Aorta (tissue), 5 donors: ENCODE measurements at regions not wholly inside any gene's neighbourhood (a gene's known extent, or its start where the extent isn't known, plus 50 kb on each side); places are given as distances from the start of the nearest gene placed in this dataset.
"Not testable (repeated sequence)": the region's sequence is repeated elsewhere in the genome, so short reads cannot be mapped to it uniquely, and the experiment has no call there.

Experiments
- ATAC-seq: fragments of 200-7000 bp; cut with Tn5 transposase; one replicate; pipeline ENCODE4 v1.9.1; 2022; ENCODE audit warnings: moderate library complexity; ENCODE audit not compliant: low FRiP score
- DNase-seq, 2 donors: peaks; one replicate each; pipeline ENCODE4 v3.0.0-alpha.2; 2020
- H3K27ac ChIP-seq, 2 donors: one replicate each; pipeline ENCODE4 v1.5.1; 2013; ENCODE audit warnings: low read length in 2 of 2, mild to moderate bottlenecking in 2 of 2, moderate library complexity in 2 of 2, control low read depth in 1 of 2, inconsistent platforms in 1 of 2, low read depth in 1 of 2
- H3K27me3 ChIP-seq, 2 donors: one replicate each; pipeline ENCODE4 v1.6.1; 2013; ENCODE audit warnings: control low read depth in 1 of 2, low read length in 1 of 2, mild to moderate bottlenecking in 1 of 2, moderate library complexity in 1 of 2; ENCODE audit not compliant: insufficient read depth in 2 of 2, control insufficient read depth in 1 of 2
- H3K36me3 ChIP-seq, 2 donors: one replicate each; pipeline ENCODE4 v1.6.1; 2013; ENCODE audit warnings: control low read depth in 1 of 2, low read length in 1 of 2, mild to moderate bottlenecking in 1 of 2; ENCODE audit not compliant: insufficient read depth in 2 of 2, control insufficient read depth in 1 of 2
- H3K4me1 ChIP-seq, 2 donors: one replicate each; pipeline ENCODE4 v1.6.1; 2013; ENCODE audit warnings: low read length in 2 of 2, control low read depth in 1 of 2, mild to moderate bottlenecking in 1 of 2, moderate library complexity in 1 of 2; ENCODE audit not compliant: insufficient read depth in 2 of 2, control insufficient read depth in 1 of 2
- H3K4me3 ChIP-seq, 2 donors: one replicate each; pipeline ENCODE4 v1.5.1; 2013; ENCODE audit warnings: low read length in 2 of 2, control low read depth in 1 of 2, mild to moderate bottlenecking in 1 of 2
- H3K9me3 ChIP-seq: one replicate; pipeline ENCODE4 v1.6.1; 2013; ENCODE audit warnings: mild to moderate bottlenecking, low read length; ENCODE audit not compliant: control insufficient read depth
- WGBS, 2 donors: extraction: QIAGEN DNeasy Blood & Tissue Kit; methylation state at CpG; one replicate each; pipeline ENCODE4 v1.1.7; 2013; 5-methylcytosine and 5-hydroxymethylcytosine counted together
- intact Hi-C, 2 donors: fragments of 100-400 bp; cut with DNase I; formaldehyde crosslinking; loops; one replicate each; pipeline versions ENCODE4 v1.14.2 to v1.15.0; 2022
- donor health status: healthy with polysubstance abuse.
- donor health status: Bipolar disorder and iron deficiency.
- donor health status: DM: no; HTN: no; CAD: no.
- donor health status: DM: no; HTN: no; CAD: no.
- donor health status: DM: yes; HTN: yes; CAD: no.

DNA sequence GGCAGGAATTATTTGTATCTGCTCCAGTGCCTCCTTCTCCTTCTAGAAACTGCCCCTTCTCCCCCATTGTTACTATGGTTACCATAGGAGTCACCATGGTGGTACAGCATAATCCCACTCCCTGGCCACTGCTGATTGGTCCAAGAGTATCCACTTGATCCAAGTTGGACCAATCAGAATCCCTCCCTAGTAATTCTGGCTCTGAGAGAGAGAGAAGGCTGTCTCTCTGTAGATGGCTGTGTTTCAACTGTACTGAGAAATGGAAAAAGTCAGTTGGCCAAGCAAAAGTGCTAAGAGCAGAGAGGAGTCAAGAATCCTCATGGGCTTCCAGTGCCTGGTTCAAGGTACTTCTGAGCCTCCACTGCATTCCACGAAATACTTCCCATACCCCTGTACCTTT, 120.6 kb upstream of the SPATA12 start:
- Histone ChIP-seq H3K36me3 (no peaks in the 10 kb centered on the region), H3K27ac (no peak overlapping the region), H3K4me3 (no peak overlapping the region), H3K27me3 (no peaks in the 10 kb centered on the region), H3K4me1 (no peaks in the 10 kb centered on the region), H3K9me3 (peaks cover 2% of the 10 kb centered on the region)
- intact Hi-C loops: no loop called here
- 76 to 85% methylated on average over 1 of the region's 1 CpG for whole genome bisulfite sequencing, 2 donors
- ATAC-seq (no peak), DNase-seq (no peak)

DNA sequence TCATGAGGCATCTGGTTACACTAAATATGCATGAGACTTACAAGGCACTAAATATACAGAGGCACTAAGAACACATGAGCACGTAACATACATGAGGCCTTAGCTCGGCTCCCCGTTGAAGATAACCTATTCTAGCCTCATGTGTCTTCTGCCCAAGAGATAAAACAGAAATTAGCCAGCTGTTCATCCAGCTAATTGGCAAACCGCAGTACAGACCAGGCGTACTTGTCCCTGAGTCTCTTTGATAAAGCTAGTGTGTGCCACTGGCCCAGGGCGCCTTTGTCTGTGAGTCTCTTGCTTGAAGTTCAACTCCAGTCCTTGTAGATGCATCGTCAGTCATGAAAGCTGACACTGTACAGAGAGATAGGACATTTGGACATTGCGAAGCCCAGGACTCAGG, 121.9 kb upstream of the SPATA12 start:
- peaks cover 2% of the 10 kb centered on the region for H3K9me3 ChIP-seq
- no peak overlapping the region for H3K27ac ChIP-seq
- 95 to 96% methylated on average over 8 of the region's 8 CpGs for WGBS, 2 donors
- H3K4me1 ChIP-seq: no peaks in the 10 kb centered on the region
- ATAC-seq: no peak
- H3K4me3 ChIP-seq: no peak overlapping the region
- DNase-seq: no peak
- intact Hi-C loops: no loop called here
- H3K36me3 ChIP-seq: no peaks in the 10 kb centered on the region
- no peaks in the 10 kb centered on the region for H3K27me3 ChIP-seq

DNA sequence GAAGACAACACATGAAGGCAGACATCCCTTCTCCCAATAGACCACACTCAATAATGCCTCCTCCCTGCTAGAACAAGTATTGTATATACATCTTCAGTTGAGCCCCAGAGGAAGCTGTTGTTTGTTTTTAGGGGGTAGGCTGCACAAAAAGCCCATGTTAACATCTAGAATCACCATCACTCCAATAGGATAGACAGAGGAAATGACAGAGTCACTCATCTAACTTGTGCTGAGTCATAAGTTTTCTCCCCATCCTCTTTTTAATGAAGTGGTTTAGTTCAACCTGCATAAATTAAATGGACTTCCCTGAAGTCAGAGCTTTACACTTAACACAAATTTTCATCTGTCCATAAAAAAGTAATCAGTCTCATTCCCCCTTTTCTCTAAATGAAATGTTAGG, 122.9 kb upstream of the SPATA12 start:
- Histone ChIP-seq H3K36me3 (no peaks in the 10 kb centered on the region), H3K9me3 (peaks cover 2% of the 10 kb centered on the region), H3K4me3 (no peak overlapping the region), H3K27ac (no peak overlapping the region), H3K27me3 (no peaks in the 10 kb centered on the region), H3K4me1 (no peaks in the 10 kb centered on the region)
- ATAC-seq (no peak), DNase-seq (no peak)
- intact Hi-C loops: no loop called here

DNA sequence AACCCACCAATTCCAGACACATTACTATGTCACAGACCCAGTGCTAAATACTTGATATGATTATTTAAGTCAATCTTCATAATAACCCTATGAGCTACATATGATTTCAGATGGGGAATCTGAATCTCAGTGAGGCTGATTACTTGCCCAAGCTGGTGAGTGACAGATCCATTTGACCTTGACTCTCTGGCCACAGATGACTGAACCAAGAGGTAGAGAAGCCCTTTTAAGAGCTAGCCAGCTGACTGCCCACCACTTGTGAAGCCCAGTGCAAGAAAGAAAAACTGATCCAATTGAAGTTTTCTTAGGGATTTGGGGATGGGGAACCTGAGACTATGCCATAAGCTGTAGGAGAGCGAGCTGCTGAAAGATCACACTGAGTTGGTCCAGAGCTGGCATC, 124.7 kb upstream of the SPATA12 start:
- Histone ChIP-seq H3K27me3 (no peaks in the 10 kb centered on the region), H3K4me1 (no peaks in the 10 kb centered on the region), H3K27ac (no peak overlapping the region), H3K9me3 (peaks cover 2% of the 10 kb centered on the region), H3K4me3 (no peak overlapping the region), H3K36me3 (no peaks in the 10 kb centered on the region)
- ATAC-seq (no peak), DNase-seq (no peak)
- 96 to 99% methylated on average over 1 of the region's 1 CpG for WGBS, 2 donors
- intact Hi-C loops: no loop called here

DNA sequence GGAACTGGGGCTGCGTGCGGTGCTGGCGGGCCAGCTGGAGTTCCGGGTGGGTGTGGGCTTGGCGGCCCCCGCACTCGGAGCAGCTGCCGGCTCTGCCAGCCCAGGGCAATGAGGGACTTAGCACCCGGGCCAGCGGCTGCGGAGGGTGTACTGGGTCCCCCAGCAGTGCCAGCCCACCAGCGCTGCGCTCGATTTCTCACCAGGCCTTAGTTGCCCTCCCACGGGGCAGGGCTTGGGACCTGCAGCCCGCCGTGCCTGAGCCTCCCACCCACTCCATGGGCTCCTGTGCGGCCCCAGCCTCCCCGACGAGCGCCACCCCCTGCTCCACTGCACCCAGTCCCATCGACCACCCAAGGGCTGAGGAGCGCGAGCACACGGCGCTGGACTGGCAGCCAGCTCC, 126.0 kb upstream of the SPATA12 start:
- WGBS, 2 donors: 93 to 95% methylated on average over 22 to 26 of the region's 26 CpGs
- H3K4me1 ChIP-seq, H3K27ac ChIP-seq, H3K4me3 ChIP-seq, DNase-seq, H3K36me3 ChIP-seq, ATAC-seq, intact Hi-C loops, H3K27me3 ChIP-seq, H3K9me3 ChIP-seq: not testable (repeated sequence)

DNA sequence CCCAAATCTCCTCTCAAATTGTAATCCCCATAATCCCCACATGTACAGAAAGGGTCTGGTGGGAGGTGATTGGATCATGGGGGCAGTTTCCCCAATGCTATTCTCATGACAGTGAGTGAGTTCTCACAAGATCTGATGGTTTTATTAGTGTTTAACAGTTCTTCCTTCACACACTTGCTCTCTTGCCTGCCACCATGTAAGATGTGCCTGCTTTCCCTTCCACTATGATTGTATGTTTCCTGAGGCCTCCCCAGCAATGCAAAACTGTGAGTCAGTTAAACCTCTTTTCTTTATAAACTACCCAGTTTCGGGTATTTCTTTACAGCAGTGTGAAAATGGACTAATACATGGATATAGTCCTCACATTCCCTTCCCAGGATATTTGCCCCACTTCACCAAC, 126.7 kb upstream of the SPATA12 start:
- ATAC-seq: no peak
- Histone ChIP-seq H3K4me1 (peaks cover 0 to 2% of the 10 kb centered on the region in 2 donors), H3K27ac (no peak overlapping the region), H3K27me3 (no peaks in the 10 kb centered on the region), H3K9me3 (peaks cover 2% of the 10 kb centered on the region), H3K4me3 (no peak overlapping the region), H3K36me3 (no peaks in the 10 kb centered on the region)
- no peak for DNase-seq
- 94 to 97% methylated on average over 1 of the region's 1 CpG for WGBS, 2 donors
- intact Hi-C loops: no loop called here

DNA sequence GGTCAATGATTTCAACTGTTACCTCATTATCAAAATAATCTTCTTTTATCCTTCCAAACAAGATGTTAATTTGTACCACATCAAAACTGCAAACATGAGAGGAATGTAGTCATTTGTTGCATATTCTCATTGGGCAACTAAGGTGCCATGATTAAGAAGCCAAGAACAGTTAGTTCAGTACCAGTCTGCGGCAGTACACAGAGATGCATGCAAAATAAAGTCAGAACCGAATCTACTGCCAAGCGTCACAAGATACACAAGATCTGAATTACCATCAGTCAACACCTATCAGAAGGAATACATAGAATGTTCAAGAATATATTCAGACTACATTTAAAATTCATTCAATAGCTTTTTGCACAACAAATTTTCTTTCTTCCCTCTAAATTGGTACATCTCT, 127.6 kb upstream of the SPATA12 start:
- Histone ChIP-seq H3K36me3 (no peaks in the 10 kb centered on the region), H3K27ac (no peak overlapping the region), H3K27me3 (no peaks in the 10 kb centered on the region), H3K4me3 (no peak overlapping the region), H3K9me3 (peaks cover 2% of the 10 kb centered on the region), H3K4me1 (peaks cover 0 to 2% of the 10 kb centered on the region in 2 donors)
- intact Hi-C loops: no loop called here
- DNase-seq: no peak
- no peak for ATAC-seq
- 93 to 95% methylated on average over 3 of the region's 3 CpGs for WGBS, 2 donors

DNA sequence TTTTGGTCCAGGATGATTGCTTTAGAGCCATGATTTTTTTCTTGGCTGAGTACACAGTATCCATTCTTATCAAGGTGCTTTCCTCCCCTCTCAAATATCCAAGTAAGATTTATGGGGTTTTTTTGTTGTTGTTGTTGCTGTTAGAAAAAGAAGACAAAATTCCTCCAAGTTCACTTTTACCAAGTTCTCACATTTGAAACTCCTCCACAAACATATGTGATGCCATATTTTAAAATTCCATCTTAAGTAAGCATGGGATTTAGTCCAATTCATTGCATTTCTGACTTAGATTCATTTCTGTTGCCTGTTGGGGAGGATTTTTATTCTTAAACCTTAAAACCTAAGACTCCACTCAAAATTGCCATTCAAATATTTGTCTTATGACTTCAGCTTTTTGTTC, 128.6 kb upstream of the SPATA12 start:
- ATAC-seq (no peak), DNase-seq (no peak)
- no peaks in the 10 kb centered on the region for H3K27me3 ChIP-seq
- H3K4me3 ChIP-seq: no peak overlapping the region
- H3K4me1 ChIP-seq: peaks cover 0 to 2% of the 10 kb centered on the region in 2 donors
- intact Hi-C loops: no loop called here
- no peak overlapping the region for H3K27ac ChIP-seq
- no peaks in the 10 kb centered on the region for H3K36me3 ChIP-seq
- peaks cover 2% of the 10 kb centered on the region for H3K9me3 ChIP-seq

DNA sequence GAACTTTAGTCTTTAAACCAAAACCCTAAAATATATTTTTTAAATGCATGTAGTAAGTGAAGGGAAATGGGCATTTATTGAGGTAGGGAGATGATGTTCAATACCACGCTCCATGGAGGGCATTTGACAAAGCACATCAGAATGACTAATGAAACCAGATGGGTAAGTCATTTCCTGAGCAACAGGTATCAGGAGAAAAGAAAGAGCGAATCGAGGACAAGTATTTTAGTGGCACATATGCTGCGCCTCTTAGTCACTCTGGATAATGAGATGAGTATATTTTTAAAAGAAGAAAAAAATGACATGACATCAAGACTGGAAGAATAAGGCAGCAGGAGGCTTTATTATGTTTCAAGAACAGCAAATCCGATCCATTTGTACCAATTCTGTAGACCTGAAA, 129.0 kb upstream of the ARHGEF3 start:
- no peak for DNase-seq
- no peaks in the 10 kb centered on the region for H3K27me3 ChIP-seq
- WGBS, 2 donors: 90 to 96% methylated on average over 5 of the region's 5 CpGs
- no peak overlapping the region for H3K27ac ChIP-seq
- ATAC-seq: no peak
- no peaks in the 10 kb centered on the region for H3K36me3 ChIP-seq
- H3K4me1 ChIP-seq: peaks cover 0 to 2% of the 10 kb centered on the region in 2 donors
- H3K4me3 ChIP-seq: no peak overlapping the region
- intact Hi-C loops: no loop called here
- H3K9me3 ChIP-seq: no peaks in the 10 kb centered on the region
